Tibial nerve (tissue), 4 donors: ENCODE measurements at regions not wholly inside any gene's neighbourhood (a gene's known extent, or its start where the extent isn't known, plus 50 kb on each side); places are given as distances from the start of the nearest gene placed in this dataset.

Source experiments
- DNase-seq, 2 donors: peaks; one replicate each; pipeline ENCODE4 v3.0.0-alpha.2; 2019; ENCODE audit warnings: low spot score in 2 of 2
- H3K27ac ChIP-seq, 4 donors: fragments of 200-600 bp; sonication (generic) in 3 of 4; one replicate each; pipeline ENCODE4 v1.5.1; 2017 to 2019; ENCODE audit warnings: mild to moderate bottlenecking in 1 of 4
- H3K27me3 ChIP-seq, 2 donors: fragments of 200-600 bp; sonication (generic) in 1 of 2; one replicate each; pipeline versions ENCODE4 v1.5.1 to v1.6.0; 2017 to 2019
- H3K36me3 ChIP-seq, 3 donors: fragments of 200-600 bp; sonication (generic); one replicate each; pipeline ENCODE4 v1.5.1; 2018 to 2019
- H3K4me1 ChIP-seq, 4 donors: fragments of 200-600 bp; sonication (generic) in 3 of 4; one replicate each; pipeline ENCODE4 v1.5.1; 2017 to 2019
- H3K4me3 ChIP-seq, 4 donors: fragments of 200-600 bp; sonication (generic) in 3 of 4; one replicate each; pipeline ENCODE4 v1.5.1; 2017 to 2019; ENCODE audit warnings: mild to moderate bottlenecking in 1 of 4, moderate library complexity in 1 of 4
- H3K9me3 ChIP-seq, 4 donors: fragments of 200-600 bp; sonication (generic) in 3 of 4; one replicate each; pipeline ENCODE4 v1.5.1; 2017 to 2019
- CTCF ChIP-seq, 5 experiments: fragments of 200-600 bp in 3 of 5; fragments of 450-650 bp in 2 of 5; sonication (generic) in 3 of 5; IDR thresholded peaks; one replicate each; pipeline ENCODE4 v1.5.1; 2016 to 2019; ENCODE audit warnings: antibody characterized with exemption in 5 of 5, mild to moderate bottlenecking in 3 of 5, moderate library complexity in 2 of 5
- EP300 ChIP-seq, 2 donors: sonication (generic); formaldehyde crosslinking; IDR thresholded peaks; one replicate each; pipeline ENCODE4 v1.6.1; 2017; ENCODE audit warnings: antibody characterized with exemption in 2 of 2, mild to moderate bottlenecking in 1 of 2
- POLR2A ChIP-seq, 2 donors: fragments of 450-650 bp; IDR thresholded peaks; one replicate each; pipeline ENCODE4 v1.6.1; 2017; ENCODE audit warnings: antibody characterized with exemption in 2 of 2, mild to moderate bottlenecking in 2 of 2, moderate library complexity in 2 of 2
- WGBS, 2 donors: methylation state at CpG; one replicate each; pipeline ENCODE4 v1.1.5; 2018; 5-methylcytosine and 5-hydroxymethylcytosine counted together

GRCh38 chr4:19736968-19737756 lies 514.5 kb upstream of the SLIT2 start:
- WGBS, 2 donors: 92 to 96% methylated on average over 1 of the region's 1 CpG
- DNase-seq: no peak
- Histone ChIP-seq H3K36me3 (no peaks in the 10 kb centered on the region), H3K9me3 (no peaks in the 10 kb centered on the region), H3K27ac (no peak overlapping the region), H3K4me3 (no peak overlapping the region), H3K27me3 (no peaks in the 10 kb centered on the region), H3K4me1 (peaks cover 0 to 8% (median 0%) of the 10 kb centered on the region in 4 donors)
- TF ChIP-seq POLR2A (IDR thresholded peaks at IDR 0.05) (no peak), EP300 (IDR thresholded peaks at IDR 0.05) (no peak), CTCF (IDR thresholded peaks at IDR 0.05) (no peak)

- Histone ChIP-seq H3K27ac (no peak overlapping the region), H3K27me3 (no peaks in the 10 kb centered on the region), H3K36me3 (no peaks in the 10 kb centered on the region), H3K4me1 (peaks cover 0 to 8% (median 0%) of the 10 kb centered on the region in 4 donors), H3K9me3 (no peaks in the 10 kb centered on the region), H3K4me3 (no peak overlapping the region)
- TF ChIP-seq CTCF (IDR thresholded peaks at IDR 0.05) (no peak), EP300 (IDR thresholded peaks at IDR 0.05) (no peak), POLR2A (IDR thresholded peaks at IDR 0.05) (no peak)
- no peak for DNase-seq
Measured at GRCh38 chr4:19735012-19735411, 516.7 kb upstream of the SLIT2 start.

DNA sequence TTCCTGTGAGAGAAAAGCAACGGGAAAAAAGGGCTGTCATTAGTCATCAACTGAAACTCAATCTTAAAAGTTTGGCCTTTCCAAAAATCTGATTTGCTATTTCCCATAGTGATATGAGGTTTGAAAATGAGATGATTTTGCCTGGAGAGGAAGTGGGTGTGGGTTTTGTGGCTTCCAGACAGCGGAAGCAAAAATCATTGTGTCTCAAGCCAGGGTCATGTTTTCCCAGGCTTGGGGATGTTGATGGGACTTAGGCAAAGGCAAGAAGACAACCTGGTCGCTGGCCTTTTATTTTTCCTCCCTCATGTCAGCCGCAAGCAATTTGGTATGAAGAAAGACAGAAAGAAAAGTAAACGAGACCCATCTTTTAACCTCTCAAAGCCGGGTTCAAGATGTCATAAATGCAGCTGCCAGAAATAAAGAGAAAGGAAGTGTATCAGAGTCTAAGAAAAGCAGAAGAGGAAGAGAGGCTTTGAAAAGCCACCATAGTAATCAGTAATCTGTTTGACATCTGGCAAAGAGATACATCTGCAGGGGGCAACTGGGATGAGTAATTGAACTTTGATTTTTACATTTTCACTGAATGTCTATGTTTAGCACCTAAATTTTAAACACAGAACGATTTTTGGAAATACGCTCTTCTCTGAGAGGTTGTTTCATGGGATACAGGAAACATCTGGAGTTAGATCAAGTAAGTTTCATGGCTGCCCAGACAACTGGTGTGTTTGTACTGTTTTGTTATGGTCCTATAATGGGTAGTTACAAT lies 521.6 kb upstream of the SLIT2 start:
- no peak overlapping the region for H3K4me3 ChIP-seq
- 31 to 32% methylated on average over 8 of the region's 8 CpGs for WGBS, 2 donors
- no peaks in the 10 kb centered on the region for H3K4me1 ChIP-seq
- H3K27me3 ChIP-seq: no peaks in the 10 kb centered on the region
- no peak for DNase-seq
- no peak for TF ChIP-seq CTCF (IDR thresholded peaks at IDR 0.05)
- no peak for TF ChIP-seq POLR2A (IDR thresholded peaks at IDR 0.05)
- no peak for TF ChIP-seq EP300 (IDR thresholded peaks at IDR 0.05)
- H3K27ac ChIP-seq: no peak overlapping the region
- no peaks in the 10 kb centered on the region for H3K9me3 ChIP-seq
- no peaks in the 10 kb centered on the region for H3K36me3 ChIP-seq

- no peak for TF ChIP-seq CTCF (IDR thresholded peaks at IDR 0.05)
- TF ChIP-seq EP300 (IDR thresholded peaks at IDR 0.05): no peak
- TF ChIP-seq POLR2A (IDR thresholded peaks at IDR 0.05): no peak
- DNase-seq: no peak
- H3K27ac ChIP-seq: no peak overlapping the region
- no peaks in the 10 kb centered on the region for H3K27me3 ChIP-seq
- H3K36me3 ChIP-seq: no peaks in the 10 kb centered on the region
- no peaks in the 10 kb centered on the region for H3K4me1 ChIP-seq
- H3K4me3 ChIP-seq: no peak overlapping the region
- 69 to 84% methylated on average over 1 of the region's 1 CpG for WGBS, 2 donors
- no peaks in the 10 kb centered on the region for H3K9me3 ChIP-seq
Measured at GRCh38 chr4:19728773-19729172, 522.9 kb upstream of the SLIT2 start.

- WGBS, 2 donors: 92% methylated on average over 8 of the region's 8 CpGs
- TF ChIP-seq POLR2A (IDR thresholded peaks at IDR 0.05) (no peak), EP300 (IDR thresholded peaks at IDR 0.05) (no peak), CTCF (IDR thresholded peaks at IDR 0.05) (no peak)
- Histone ChIP-seq H3K9me3 (no peaks in the 10 kb centered on the region), H3K4me3 (no peak overlapping the region), H3K4me1 (no peaks in the 10 kb centered on the region), H3K27ac (no peak overlapping the region), H3K36me3 (no peaks in the 10 kb centered on the region), H3K27me3 (no peaks in the 10 kb centered on the region)
- no peak for DNase-seq
Measured at GRCh38 chr4:19727141-19727540, 524.6 kb upstream of the SLIT2 start.
